OCI-LY7 (cell line): ENCODE measurements at regions not wholly inside any gene's neighbourhood (a gene's known extent, or its start where the extent isn't known, plus 50 kb on each side); places are given as distances from the start of the nearest gene placed in this dataset.

Experiments
- BruUV-seq: library from RNA; stranded (reverse); fragments of 400-500 nt; replicated peaks from 2 replicates; lab custom pipeline; 2021; lab: Mats Ljungman, UMichigan
- CTCF ChIA-PET: fragments of 300-600 bp; sonication (Branson Sonifier 250); formaldehyde crosslinking; loops from one replicate; lab custom pipeline; 2022; ENCODE audit warnings: antibody characterized with exemption; ENCODE audit not compliant: unreplicated experiment; lab: Charles Lee
- POLR2A ChIA-PET: fragments of 300-600 bp; sonication (Branson Sonifier 250); formaldehyde crosslinking; loops from one replicate; lab custom pipeline; 2022; ENCODE audit warnings: antibody characterized with exemption; lab: Charles Lee
- DNase-seq: peaks from one replicate; pipeline ENCODE4 v3.0.0-alpha.2; 2015; ENCODE audit warnings: low spot score
- H2AFZ ChIP-seq: fragments of 200-600 bp; sonication (generic), shearing (Covaris generic); 2 replicates; pipeline ENCODE4 v1.6.1; 2014; ENCODE audit warnings: mild to moderate bottlenecking, antibody characterized with exemption, low read length, moderate library complexity
- H3K27ac ChIP-seq: fragments of 200-600 bp; sonication (generic); 2 replicates; pipeline ENCODE4 v1.5.1; 2014; ENCODE audit warnings: mixed run types, low read depth, mild to moderate bottlenecking, moderate library complexity, low read length, inconsistent platforms; ENCODE audit not compliant: poor library complexity, severe bottlenecking
- H3K36me3 ChIP-seq: fragments of 200-600 bp; sonication (generic); 2 replicates; pipeline ENCODE4 v1.6.1; 2014; ENCODE audit warnings: mild to moderate bottlenecking, antibody characterized with exemption, low read length, moderate library complexity, mixed read lengths; ENCODE audit not compliant: insufficient read depth
- H3K4me1 ChIP-seq: fragments of 200-600 bp; sonication (generic); 2 replicates; pipeline ENCODE4 v1.5.1; 2014; ENCODE audit warnings: mild to moderate bottlenecking, low read length; ENCODE audit not compliant: insufficient read depth, poor library complexity, severe bottlenecking
- H3K4me2 ChIP-seq: fragments of 200-600 bp; sonication (generic); 2 replicates; pipeline ENCODE4 v1.6.1; 2014; ENCODE audit warnings: mild to moderate bottlenecking, low read length
- H3K4me3 ChIP-seq: fragments of 200-600 bp; sonication (generic); 2 replicates; pipeline ENCODE4 v1.5.1; 2014; ENCODE audit warnings: mild to moderate bottlenecking, low read depth, low read length; ENCODE audit not compliant: poor library complexity, severe bottlenecking
- H3K79me2 ChIP-seq: fragments of 200-600 bp; sonication (generic); 2 replicates; pipeline ENCODE4 v1.6.1; 2016; ENCODE audit warnings: low read depth, mild to moderate bottlenecking, low read length, moderate library complexity, mixed read lengths; ENCODE audit not compliant: insufficient read depth
- H3K9me2 ChIP-seq: fragments of 200-600 bp; sonication (generic); 2 replicates; pipeline ENCODE4 v1.6.1; 2016; ENCODE audit warnings: mild to moderate bottlenecking, low read length, mixed read lengths; ENCODE audit not compliant: insufficient read depth
- H3K9me3 ChIP-seq: fragments of 200-600 bp; sonication (generic); 2 replicates; pipeline ENCODE4 v1.6.1; 2014; ENCODE audit warnings: mild to moderate bottlenecking, mixed run types, low read length, mixed read lengths
- H4K20me1 ChIP-seq: fragments of 200-600 bp; sonication (generic); 2 replicates; pipeline ENCODE4 v1.6.1; 2014; ENCODE audit warnings: mild to moderate bottlenecking, antibody characterized with exemption, low read length, moderate library complexity, mixed read lengths; ENCODE audit not compliant: insufficient read depth
- CTCF ChIP-seq: fragments of 200-600 bp; sonication (generic); conservative IDR thresholded peaks from 2 replicates; pipeline ENCODE4 v1.5.1; 2014; ENCODE audit warnings: mild to moderate bottlenecking, antibody characterized with exemption, low read length, moderate library complexity, mixed read lengths
- EZH2phosphoT487 ChIP-seq: fragments of 200-600 bp; sonication (generic); IDR thresholded peaks from 2 replicates; pipeline ENCODE4 v1.6.1; 2018; ENCODE audit warnings: low read depth, borderline replicate concordance, mild to moderate bottlenecking, mixed run types, antibody characterized with exemption, low read length, moderate library complexity, mixed read lengths
- intact Hi-C: fragments of 100-400 bp; cut with micrococcal nuclease; formaldehyde crosslinking; loops from one replicate; pipeline ENCODE4 v1.10.0; 2022; ENCODE audit not compliant: unreplicated experiment

- H3K9me3 ChIP-seq, result no peaks in the 10 kb centered on the region
- H3K27ac ChIP-seq, result no peak overlapping the region
- no TSS peak for BruUV-seq
- ChIA-PET POLR2A (no interaction called here), CTCF (no interaction called here)
- no peaks in the 10 kb centered on the region for H3K9me2 ChIP-seq
- H3K36me3 ChIP-seq, result no peaks in the 10 kb centered on the region
- no peak overlapping the region for H3K4me3 ChIP-seq
- TF ChIP-seq EZH2phosphoT487, result no peak
- no peak for TF ChIP-seq CTCF
- H4K20me1 ChIP-seq, result no peaks in the 10 kb centered on the region
- H3K4me2 ChIP-seq, result no peak overlapping the region
- no peak overlapping the region for H2AFZ ChIP-seq
- intact Hi-C loops, result no loop called here
- H3K79me2 ChIP-seq, result no peaks in the 10 kb centered on the region
- no peaks in the 10 kb centered on the region for H3K4me1 ChIP-seq
- DNase-seq, result no peak
Observed at GRCh38 chr22:44606126-44606525, 95.9 kb upstream of the PRR5 start.

DNA sequence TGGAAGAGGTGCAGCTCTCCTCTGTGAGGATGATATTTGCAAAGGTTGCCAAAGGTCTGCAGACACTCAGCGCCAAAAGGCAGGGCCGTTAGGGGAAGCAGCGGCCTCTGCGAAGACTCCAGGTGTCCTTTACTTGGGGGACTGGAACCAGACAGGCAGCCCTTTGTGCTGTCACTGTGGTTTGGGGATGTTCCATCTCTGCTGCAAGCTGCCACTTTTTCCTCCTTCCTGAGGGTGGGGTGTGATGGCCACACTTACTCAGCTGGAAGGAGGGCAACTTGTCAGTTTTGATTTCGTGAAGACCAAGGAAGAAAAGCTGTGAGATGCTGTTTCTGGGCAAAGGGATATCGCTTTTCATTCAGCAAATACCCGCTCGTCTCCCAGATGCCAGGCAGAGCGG is 96.5 kb upstream of the PRR5 start:
- no peaks in the 10 kb centered on the region for H3K79me2 ChIP-seq
- no peak overlapping the region for H3K4me3 ChIP-seq
- H3K36me3 ChIP-seq, result no peaks in the 10 kb centered on the region
- H3K4me2 ChIP-seq, result no peak overlapping the region
- H3K9me2 ChIP-seq, result no peaks in the 10 kb centered on the region
- CTCF ChIA-PET, result no interaction called here
- BruUV-seq, result no TSS peak
- no peaks in the 10 kb centered on the region for H3K9me3 ChIP-seq
- no peak for DNase-seq
- no peak overlapping the region for H3K27ac ChIP-seq
- no peak overlapping the region for H2AFZ ChIP-seq
- no peaks in the 10 kb centered on the region for H4K20me1 ChIP-seq
- intact Hi-C loops, result no loop called here
- H3K4me1 ChIP-seq, result no peaks in the 10 kb centered on the region
- TF ChIP-seq CTCF (no peak), EZH2phosphoT487 (no peak)
- POLR2A ChIA-PET, result no interaction called here

DNA sequence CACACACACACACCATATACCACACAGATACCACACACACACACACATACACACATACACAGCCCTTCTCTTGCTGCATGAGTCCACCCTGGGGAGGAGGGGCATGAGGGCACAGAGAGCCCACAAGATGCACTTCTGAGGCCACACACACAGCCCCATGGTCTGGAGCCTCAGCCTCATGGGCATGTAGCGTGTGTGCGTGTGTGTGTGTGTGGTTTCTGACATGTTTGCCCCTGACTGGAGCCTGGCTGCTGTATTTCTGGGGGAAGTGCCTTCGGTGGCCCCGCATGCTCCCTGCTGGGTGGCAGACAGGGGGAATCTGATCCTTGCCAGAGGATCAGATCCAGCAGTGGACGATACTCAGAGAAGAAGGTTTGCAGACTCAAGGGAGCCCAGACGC is 97.0 kb upstream of the PRR5 start:
- CTCF ChIA-PET, result no interaction called here
- H3K4me1 ChIP-seq, result no peaks in the 10 kb centered on the region
- H3K4me3 ChIP-seq, result no peak overlapping the region
- TF ChIP-seq EZH2phosphoT487, result no peak
- no peak for TF ChIP-seq CTCF
- no peak for DNase-seq
- no peak overlapping the region for H3K4me2 ChIP-seq
- H3K27ac ChIP-seq, result no peak overlapping the region
- intact Hi-C loops, result no loop called here
- no peaks in the 10 kb centered on the region for H4K20me1 ChIP-seq
- H3K36me3 ChIP-seq, result no peaks in the 10 kb centered on the region
- no peaks in the 10 kb centered on the region for H3K9me2 ChIP-seq
- BruUV-seq, result no TSS peak
- H3K9me3 ChIP-seq, result no peaks in the 10 kb centered on the region
- no peaks in the 10 kb centered on the region for H3K79me2 ChIP-seq
- H2AFZ ChIP-seq, result no peak overlapping the region
- POLR2A ChIA-PET, result no interaction called here
